GM19467 (cell line): ENCODE measurements at regions not wholly inside any gene's neighbourhood (a gene's known extent, or its start where the extent isn't known, plus 50 kb on each side); places are given as distances from the start of the nearest gene placed in this dataset.

Experiments
- ATAC-seq: cut with Tn5 transposase; IDR thresholded peaks from one replicate; pipeline ENCODE4 v1.9.1; 2021; ENCODE audit warnings: mild to moderate bottlenecking, moderate library complexity; ENCODE audit not compliant: unreplicated experiment

DNA sequence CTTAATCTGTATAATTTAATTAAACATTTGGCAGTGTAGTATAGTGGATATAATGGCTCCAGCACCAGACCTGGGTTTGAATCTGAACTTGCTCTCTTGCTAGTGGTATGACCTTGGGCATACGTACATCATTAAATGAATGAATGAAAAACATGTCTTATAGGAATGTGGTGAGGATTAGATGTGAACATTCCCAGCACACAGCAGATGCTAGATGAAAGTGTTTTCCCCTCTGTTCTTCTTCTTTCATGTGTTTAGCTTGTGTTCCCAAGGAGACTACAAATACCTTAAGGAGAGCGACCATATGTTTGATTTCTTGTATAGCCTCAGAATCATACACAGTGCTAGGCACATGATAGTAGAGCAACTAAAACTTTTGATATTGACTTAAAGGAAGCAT, 56.5 kb downstream of the CT47B1 start:
- no peak for ATAC-seq

DNA sequence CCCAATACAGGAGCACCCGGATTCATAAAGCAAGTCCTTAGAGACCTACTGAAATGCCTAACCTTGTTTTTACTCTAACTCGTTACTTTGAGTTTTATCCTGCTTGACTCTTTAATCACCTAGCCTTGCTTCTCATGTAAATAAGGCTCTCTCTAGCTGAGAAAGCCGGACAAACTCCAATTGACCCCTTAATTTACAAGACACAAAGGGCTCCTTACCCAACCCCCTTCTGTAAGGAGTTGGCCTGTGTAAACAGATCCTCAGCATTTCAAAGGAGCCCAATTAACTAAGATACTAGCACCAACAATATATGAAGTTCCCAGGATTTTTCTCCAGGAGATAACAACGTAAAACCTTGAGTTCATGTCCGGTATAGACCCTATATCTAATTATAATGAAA, 61.7 kb downstream of the CT47B1 start:
- no peak for ATAC-seq

DNA sequence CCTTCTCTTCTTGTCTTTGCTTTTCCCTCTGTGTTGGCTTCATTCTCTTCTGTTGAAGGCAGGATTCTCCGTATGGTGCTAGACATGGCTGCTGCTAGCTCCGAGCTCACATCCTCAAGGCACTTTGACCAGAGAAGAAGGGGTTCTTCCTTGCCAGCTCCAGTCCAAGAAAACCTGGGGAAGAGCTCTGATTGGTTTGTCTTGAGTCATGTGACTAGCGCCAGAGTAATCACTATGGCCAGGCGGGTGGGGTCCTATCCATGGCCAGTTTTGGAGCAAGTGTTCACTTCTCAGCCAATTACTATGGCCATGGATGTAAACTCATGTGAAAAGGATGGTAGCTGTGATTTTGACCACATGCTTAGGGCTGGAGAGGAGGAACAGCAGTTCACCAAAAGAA, 74.2 kb downstream of the CT47B1 start:
- ATAC-seq, result no peak

DNA sequence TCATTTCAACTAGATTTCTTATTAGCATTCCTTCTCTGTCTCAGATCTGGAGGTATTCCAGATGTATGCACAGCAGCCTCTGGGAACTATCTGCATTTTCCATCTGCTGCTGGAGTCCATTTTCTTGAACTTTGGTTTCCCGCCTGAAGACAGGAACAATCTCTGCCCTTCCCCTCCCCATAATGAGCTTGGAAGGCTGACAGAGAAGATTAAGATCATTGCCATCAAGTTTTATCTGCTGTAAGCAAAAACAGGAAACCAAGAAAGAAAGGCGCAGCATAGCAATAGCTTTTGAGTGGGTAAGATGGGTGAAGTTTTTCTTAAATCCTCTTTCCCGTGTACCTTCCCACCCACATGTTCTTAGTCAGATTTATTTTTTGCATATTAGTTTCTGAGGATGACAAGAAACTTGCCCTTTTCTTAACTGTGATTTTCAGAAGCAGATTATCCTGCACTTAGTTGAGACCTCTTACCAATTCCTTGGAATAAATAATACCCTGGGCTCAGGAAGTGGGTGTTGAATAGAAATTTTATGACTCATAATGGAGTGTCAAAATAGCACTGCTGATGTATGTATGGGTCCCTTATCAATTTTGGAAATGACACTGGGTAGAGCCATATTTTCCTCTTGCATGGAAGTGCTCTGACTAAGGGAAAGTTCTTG, 78.3 kb downstream of the CT47B1 start:
- no peak for ATAC-seq

DNA sequence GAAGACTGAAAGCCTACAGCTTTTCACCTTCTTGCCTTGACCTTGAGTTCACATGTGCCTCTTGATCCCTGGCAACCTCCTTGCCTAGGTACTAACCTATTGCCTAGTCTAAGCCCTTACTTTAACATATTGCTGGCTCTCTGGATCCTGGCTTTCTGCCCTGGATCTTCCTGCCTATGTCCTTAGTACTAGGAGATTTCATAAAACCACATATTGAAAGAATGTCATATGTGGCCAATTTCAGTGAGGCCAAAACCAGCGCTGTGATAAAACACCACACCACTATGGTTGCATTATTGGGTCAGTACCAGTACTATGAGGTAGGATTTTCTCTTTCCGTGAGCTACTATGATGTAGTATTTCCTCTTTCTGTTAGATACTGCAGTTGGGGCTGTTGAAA, 80.4 kb downstream of the CT47B1 start:
- ATAC-seq, result no peak

DNA sequence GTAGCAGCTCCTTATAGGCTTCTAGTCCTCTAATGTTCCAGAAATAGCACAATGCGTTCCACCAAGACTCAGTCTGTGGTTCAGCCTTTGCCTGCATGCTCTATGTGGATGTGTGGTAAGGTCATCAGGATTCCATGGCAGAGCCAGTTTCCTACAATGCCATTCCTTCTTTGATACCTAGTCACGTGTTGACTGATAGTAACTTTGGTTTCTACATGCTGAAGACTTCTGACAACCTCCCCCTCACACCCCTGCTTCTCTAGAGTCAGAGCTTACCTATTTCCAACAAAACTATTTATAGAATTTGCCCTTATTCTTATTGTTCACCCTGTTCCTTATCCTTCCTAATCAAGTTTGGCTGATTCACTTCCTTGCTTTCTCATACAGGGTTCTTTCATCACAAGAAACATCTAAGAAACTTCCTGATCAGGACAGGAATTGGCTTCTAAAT, 81.1 kb downstream of the CT47B1 start:
- no peak for ATAC-seq

DNA sequence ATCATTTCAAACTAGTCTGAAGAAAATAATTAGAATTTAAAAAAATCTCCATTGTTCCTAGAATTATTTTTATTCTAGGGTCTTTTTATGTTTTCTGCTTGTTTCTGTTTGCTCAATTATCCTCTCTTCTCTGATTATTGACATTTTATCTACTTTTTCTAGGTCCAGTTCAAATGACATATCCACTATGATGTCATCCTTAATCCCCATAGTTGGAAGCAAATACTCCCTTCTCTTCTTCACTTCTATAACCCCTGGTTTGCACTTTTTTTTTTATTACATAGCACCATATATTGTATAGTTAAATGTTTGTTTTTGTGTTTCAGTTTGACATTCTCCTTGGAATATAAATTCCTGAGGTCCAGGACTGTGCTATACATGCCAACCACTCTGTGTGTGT, 82.6 kb downstream of the CT47B1 start:
- no peak for ATAC-seq

DNA sequence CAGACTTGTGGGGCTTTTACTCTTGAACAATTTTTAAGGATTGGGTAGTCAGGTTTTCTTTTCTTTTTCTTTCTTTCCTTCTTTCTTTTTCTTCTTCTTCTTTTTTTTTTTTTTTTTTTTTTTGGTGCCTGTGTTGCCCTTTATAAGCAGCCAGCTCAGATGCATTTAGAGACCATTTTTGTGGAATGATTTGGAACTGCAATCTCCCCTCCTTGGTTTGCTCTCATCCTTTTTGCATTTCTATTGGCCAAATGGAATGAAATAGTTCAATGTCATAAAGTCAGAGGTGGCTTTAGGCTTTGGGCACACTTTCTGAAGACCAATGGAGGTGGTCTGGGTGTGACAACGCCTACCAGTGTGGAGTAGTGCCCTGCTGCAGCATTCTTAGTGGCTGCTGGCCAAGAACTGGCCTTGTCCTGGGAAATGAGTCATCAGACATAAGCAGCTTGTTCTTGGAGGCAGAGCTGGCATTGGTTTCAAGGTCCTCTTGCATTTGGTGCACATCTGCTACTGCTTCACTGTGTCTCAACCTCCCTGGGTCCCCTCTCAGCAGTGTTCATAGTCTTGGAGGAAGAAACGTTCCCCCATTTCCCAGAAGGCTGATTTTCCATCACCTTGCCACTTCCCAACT, 84.5 kb downstream of the CT47B1 start:
- no peak for ATAC-seq

DNA sequence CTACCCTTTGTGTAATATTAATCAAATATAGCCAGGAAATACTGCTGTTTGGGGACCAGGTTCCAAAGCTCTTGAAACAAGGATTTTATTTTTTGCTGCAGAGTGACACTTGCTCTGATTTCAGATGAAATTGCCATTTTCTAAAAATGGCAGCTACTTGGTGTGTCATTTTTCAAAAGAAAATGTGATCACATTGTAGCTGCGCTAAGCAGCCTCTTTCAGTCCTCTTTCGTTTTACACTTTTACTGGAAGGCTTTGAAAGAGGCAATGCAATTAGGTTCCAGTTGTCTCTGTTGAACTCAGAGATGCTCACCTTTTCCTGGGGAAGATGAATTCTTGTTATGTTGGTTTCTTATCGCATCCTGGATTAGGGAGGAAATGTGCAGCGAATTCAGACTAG, 85.1 kb downstream of the CT47B1 start:
- no peak for ATAC-seq

DNA sequence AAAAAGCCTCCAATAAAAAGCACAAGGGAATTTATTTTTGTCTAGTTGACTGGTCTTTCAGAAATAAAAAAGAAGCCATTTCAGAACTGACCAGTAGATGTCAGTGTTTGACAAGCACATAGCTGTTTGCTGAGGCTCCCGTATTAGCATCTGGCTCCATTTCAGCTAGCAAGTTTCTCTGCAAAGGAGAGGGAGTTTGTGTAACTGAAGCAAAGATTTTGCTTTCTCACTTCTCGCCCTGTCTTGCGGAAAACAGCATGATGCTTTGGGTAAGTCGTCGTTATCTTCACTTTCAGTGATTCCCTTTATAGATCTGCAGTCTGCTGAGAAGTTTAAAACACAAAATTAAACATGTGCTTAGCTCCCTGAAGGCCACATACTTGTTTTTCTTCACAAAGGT, 85.5 kb downstream of the CT47B1 start:
- ATAC-seq, result peak; percentile 68

DNA sequence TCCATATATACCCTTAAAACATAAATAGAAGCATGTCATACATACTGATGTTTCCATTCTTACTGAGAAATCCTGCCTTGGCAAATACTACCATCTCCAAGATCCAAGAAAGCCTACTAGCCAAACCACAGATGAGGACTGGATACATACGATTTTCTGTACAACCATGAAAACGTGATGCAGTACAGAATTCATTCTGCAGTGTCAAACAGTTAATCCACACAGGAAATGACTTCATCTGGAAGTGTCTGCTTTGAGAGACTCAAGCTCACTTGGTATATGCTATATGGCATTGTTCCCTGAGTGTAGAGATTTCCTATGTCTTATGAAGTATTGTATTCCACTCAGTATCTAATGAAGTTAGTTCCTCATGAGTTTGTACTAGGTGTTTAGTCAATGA, 94.3 kb downstream of the CT47B1 start:
- no peak for ATAC-seq

DNA sequence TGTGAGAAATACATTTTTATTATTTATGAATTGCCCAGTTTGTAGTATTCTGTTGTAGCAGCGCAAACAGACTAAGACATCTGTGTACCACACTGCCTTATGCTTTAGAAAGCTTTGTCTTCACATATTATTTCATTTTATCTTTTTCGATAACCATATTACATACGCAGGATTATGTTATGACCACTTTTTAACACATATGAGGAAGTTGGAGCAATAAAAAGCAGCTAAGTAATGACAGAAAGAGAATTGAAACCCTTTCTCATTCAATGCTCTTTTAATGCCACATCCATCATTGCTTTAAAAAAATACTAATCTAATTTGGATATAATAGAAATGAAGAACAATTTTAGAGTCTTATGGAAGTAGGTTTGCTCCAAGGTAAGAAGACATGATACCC, 99.7 kb downstream of the CT47B1 start:
- ATAC-seq, result no peak

DNA sequence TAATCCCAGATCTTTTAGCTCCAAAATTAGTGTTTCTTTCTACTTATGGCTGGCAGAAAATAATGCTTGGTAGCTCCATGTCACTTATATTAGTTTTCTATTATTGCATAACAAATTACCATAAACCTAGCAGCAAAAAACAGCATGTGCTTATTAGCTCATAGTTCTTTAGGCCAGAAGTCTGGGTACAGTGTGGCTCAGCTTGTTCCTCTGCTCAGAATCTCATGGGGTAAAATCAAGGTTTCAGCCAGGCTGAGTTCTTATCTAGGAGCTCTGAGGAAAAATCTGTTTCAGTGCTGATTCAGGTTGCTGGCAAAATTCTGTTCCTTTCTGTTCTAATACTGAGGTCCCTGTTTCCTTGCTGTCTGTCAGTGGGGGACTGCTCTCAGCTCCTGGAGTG, 101.1 kb downstream of the CT47B1 start:
- no peak for ATAC-seq

DNA sequence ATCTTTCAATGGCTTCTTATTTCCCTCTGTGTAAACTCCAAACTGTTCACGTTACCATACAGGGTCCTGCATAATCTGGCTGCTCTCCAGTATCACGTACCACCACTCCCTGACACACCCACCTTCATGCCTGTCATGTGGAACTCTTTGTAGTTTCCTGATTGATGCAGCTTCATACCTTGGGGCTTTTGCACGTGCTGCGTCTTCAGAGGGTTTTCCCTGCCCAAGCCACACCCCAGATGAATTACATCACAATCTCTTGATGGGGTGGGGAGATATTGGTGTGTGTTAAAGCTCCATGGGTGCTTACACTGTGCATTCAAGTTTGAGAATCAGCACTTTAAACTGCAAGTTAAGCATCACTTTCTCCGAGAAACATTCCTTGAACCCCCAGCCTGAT, 101.9 kb downstream of the CT47B1 start:
- no peak for ATAC-seq

DNA sequence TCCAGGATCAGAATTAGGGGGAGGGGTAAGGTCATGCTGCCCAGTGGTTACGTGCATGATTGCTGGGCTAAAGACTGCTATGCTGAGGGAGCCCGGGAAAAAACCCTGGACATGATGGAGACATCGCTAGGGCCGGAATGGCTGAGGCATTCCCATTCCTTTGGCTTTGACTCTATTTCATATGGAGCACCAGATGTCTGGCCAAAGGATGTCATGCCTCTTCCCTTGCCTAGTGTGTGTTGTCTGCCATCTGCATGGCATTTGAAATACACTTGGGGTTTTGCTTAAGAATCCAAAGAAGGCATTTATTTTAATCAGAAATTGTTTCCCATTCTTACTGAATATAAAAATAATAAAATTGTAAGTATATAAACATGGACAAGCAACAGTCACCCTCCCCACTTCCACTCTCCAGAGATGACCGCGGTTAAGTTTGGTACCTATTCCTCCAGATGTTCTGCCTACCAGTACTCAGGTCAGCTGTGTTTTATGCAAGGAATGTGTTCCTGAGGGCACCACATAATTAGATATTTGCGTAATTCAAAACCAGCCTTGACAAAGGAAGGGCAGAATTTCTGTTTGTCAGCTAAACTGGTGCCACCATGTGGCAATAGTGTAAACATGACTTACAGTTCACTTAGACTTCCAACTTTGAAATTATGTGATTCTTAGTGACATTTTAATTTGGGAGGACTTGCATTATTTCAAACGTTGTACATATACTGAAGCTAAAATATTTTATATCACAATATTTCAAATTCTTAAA, 105.9 kb downstream of the CT47B1 start:
- ATAC-seq, result no peak

DNA sequence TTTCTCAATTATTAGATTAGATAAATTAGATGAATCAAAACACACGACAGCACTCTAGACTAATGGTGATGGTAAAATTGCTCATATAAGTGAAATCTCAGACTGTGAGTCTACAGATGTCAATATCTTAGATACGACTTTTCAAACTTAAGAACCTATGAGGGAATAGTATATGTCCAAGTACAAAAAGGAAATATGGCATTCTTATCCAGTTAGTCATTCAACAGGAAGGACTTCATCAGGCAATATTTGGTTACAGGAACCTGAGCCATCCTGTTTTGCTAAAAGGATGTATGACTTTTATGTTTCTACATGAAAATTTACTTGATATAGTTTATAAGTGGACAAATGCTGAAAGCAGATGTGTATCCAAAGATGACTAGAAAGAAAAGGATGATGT, 107.0 kb downstream of the CT47B1 start:
- ATAC-seq, result no peak

DNA sequence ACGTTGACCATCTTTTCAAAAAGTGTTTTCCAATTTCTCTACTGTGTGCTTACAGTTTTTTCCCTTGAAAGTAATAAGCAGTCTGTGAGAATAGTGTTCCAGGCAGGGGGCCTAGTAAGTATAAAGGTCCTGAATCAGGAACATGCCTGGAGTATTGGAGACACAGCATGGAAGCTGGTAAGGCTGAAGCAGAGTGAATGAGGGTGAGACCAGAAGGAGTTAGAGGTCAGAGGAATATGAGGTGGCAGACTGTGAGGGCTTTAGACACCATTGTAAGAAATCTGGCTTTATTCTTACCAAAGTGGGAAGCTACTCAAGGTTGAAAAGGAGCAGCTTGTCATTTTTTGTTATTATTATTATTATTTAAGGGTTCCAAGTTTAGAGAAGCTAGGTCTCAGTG, 107.4 kb downstream of the CT47B1 start:
- ATAC-seq, result no peak

DNA sequence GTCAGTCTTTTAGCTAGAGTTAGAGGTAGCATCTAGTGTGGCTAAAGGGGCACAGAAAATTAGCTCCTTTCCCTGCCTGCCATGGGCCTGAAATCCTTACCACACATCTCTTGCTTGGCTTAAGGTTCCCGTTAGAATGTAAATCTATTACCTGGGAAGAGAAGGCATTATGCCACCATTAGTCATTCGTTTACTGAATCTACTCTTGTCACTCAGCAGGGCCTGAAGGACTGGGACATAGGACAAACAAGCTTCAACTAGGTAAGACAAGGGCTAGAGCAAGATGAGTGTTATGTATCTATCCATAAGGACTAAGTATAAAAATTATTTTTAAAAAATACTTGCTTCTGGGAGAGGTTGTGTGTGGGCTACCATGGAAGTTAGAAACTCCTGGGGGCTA, 112.4 kb downstream of the CT47B1 start:
- ATAC-seq, result no peak

DNA sequence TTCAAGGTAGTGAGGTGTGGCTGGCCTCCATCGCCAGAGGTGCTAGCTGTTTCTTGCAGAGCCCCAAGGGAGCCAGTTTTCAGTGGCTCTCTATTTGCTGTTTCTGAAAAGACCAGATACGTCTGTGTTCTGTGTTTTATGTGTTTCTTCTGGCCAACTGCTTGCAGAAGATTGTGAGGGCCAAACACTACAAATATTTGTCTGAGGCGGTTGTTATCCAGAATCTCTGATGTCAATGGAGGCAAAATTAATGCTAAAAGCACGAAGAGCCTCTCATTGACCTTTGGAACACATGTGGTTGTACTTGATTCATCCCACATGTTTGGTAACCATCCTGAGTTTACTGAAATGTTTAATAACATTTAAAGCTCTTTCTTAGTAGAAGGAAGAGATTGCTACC, 113.9 kb downstream of the CT47B1 start:
- ATAC-seq, result no peak

DNA sequence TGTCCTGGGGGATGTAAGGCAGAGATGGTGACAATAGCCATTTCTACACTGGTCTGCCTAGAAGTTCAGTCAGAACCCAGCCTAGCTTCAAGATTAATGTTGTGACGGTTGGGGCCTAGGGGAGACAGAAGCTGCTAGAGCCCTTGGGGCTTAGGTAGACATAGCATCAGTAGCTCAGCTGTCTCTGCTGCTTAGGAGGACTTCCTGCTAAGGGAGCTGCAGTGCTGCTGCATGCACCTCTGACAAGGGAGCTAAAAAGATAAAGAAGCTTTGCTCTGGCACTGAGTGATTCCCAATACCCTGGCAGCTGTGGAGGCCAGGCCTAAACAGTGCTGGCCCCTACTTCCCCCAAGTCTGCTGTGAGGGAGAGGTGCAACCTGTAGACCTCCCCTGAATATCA, 116.0 kb downstream of the CT47B1 start:
- no peak for ATAC-seq

DNA sequence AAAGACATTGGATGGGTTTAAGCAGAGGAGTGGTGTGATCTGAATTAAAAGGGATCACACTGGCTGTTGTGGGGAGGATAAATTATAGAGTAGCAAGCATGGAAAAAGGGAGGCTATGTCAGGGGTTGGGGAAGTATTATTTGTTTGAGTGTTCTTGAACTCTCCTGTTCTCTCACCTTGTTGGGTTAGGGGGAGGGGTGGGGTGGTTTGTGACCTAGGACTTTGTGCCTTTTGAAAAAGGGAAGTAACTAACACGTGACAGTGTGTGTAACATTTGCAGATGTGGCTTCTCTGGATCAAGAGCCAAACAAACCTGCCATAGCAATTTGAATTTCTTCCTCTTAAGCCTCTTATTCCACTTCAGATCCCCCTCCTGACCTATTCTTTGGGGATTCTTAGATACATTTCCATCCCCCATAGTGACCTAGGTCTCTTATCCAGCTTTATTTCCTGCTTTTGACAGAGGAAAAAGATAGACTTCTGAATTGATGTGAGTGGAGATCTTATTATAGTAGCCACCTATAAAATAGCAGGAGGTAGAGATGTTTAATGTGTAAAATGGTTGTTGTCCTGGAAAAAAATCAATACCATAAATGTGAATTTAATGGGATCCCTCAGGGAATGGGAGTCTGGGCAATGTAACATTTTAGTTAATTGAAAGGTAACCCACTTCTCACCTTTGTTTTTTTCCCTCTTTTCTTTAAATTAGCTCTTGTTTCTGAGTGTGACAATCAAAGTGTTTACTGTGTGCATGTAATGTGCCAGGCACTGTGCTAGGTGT, 120.4 kb downstream of the CT47B1 start:
- peak; percentile 68 for ATAC-seq
